SK-N-DZ (cell line): ENCODE measurements at regions not wholly inside any gene's neighbourhood (a gene's known extent, or its start where the extent isn't known, plus 50 kb on each side); places are given as distances from the start of the nearest gene placed in this dataset.

Experiments used
- DNase-seq: peaks from one replicate; pipeline ENCODE4 v3.0.0-alpha.2; 2015; ENCODE audit warnings: low spot score

DNA sequence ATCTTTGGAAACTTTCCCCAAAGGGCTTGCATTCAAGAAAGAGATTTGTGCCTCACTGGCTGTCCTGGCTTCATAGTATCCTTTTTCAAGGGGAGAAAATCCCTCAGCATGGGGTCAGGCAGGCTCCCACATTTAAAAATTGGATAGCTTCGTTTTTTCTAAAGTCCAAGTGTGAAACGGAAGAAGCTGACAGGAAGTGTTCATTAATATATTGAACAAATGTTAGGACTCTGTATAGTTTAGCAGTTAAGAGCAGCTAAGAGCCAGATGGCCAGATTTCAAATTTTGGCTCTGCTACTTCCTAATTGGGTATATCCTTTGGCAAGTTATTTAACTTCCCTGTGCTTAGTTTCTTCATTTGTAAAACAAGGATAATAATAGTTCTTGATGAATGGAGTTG lies 354.9 kb upstream of the FAT3 start:
- DNase-seq = no peak

DNA sequence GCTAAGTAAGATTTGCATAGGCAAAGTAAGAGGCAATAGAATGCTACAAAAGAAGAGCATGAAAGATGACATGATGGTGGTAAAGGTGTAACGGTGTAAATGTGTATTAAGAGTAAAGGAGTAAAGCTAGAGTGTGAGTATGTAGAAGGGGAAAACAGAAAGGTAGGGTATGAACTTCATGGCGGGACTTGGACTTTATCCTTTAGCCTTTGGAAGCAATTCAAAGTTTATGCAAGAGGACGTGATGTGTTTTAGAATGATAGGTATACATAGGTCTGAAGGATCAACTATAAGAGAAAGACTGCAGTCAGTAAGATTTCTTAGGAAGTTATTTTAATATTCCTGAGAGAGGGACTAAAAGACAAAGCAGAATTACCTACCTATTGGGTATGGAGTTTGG lies 358.0 kb upstream of the FAT3 start:
- DNase-seq = no peak

DNA sequence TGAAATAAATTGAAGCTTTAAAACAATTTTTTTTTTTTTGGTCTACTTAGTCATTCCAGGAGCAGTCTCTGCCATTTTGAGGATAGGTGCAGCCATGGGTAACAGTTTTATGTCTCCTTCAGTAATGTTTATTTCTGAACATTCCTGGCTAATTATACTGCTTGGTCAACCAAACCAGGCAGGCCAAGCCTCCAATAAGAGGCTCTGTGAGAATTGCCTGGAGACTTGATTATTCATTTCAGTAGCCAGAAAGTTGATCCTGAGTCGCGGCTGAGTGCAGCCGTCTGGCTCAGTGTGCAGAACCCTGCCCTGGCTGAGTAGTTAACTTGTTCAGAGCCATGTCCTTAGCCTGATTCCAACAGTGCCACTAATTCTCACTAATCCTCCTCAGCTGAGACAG lies 364.0 kb upstream of the FAT3 start:
- DNase-seq = no peak

DNA sequence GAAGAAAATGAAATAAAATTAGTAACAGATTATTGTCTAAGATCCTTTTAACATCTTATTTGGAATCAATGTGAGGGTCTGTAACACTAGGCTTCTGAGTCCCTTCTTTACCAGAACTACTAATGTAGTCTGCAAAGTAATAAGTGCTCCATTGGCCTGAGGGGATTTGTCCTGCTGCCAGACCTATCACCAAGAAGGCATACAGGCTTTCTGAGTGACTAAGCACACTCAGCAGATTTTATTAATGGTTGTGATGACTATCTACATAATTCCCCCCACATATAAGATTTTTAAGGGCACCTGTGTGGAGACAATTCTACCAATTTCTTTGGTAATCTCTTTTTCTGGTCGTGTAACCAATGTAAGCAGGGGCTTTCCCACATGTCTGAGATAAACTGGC lies 365.0 kb upstream of the FAT3 start:
- no peak for DNase-seq

DNA sequence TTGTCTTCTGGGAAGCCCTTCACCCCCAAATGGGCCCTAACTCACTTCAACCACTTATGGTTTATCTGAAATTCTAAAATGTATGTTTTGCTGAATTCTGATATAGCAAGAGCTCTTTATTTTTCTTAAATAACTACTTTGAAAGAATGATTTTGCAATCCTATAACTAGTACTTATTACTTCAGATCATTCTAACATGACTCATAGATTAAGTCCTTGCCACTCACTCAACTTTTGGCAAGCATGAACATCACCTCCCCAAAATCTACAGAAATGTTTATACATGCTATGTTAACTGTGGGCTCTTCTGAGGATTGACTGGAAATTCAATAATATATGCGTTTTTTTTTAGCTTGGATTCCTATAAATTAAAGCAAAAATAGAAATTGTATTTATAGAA lies 367.4 kb upstream of the FAT3 start:
- no peak for DNase-seq

DNA sequence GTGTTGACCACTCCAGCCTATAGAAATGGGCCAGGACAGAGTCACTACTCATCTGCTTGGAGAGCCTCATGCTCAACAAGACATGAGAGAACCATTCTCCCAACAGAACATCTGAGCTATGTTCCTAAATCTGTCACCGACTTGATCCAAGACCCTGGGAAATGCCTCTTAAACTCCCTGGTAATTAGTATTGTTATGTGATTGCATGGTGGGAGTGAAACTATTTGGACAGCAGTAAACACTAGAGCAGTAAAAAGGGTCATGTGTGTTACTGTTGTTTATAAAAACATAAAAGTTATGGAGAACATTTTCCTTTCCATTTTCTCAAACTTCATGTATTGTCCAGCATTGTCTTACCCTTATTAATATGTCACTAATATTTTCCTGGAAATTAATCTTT lies 369.8 kb upstream of the FAT3 start:
- no peak for DNase-seq

DNA sequence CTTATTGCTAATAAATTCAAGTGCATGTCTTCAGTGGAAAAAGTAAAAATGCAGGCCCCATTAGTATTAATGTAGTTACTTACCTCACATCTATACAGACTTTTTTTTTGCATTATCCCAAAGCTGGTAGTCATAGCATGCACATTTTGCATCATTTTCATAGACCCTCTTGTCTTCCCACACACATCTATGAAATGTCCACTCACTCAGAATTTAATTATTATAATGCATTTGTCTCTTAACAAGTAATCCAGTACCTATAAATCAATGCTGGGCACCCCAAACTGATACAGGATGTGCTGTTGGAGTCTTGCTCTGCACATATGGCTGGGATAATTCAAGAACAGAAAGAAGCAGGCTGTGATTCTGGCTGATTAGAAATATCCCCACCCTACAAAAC lies 370.4 kb upstream of the FAT3 start:
- no peak for DNase-seq

DNA sequence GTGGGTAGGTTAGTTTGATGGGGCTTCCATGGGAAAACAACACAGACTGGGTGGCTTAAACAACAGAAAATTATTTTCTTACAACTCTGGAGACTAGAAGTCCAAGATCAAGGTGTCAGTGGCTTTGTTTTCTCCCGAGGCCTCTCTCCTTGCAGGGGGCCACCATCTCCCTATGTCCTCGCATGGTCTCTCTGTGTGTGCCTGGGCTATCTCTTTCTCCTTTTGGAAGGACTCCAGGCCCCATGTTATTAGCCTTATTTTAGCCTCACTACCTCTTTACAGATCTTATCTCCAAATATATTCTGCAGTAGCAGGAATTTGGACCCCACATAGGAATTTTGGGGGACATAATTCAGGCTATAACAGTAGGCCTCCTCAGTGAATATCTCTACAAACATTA lies 372.7 kb upstream of the FAT3 start:
- no peak for DNase-seq

DNA sequence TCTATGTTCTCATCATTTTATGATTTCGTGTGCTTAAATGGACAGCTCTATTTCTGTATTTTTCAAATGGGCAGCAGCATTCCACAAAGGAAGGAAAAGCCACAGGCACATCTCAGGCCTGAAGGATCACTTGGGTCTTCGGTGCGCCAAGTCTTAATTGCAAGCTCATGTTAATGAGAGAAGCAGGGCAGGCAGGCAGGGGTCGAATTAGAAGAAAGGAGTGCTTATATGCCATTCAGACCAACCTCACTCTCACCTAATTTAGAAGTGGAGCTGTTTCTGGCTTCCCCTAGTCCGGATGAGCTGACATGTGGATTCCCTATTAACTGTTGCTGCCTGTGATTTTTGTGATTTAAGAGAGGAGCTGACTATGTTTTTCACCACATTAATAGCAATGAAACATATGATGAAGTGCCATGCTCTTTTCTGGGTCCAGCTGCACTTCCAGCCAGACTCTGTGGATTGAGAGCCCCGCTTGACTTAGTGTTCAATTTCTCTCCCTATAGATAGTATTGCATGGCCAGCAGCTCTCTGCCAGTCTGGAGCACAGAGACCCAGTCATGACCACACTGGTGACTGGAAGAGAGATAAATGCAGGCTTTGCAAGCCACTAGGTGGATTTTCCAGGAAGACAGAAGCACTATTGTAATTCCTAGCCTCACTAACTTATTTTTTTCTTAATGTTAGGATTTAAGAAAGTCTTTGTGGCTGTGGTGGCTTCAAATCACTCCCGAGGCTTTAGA lies 373.9 kb upstream of the FAT3 start:
- DNase-seq = no peak

DNA sequence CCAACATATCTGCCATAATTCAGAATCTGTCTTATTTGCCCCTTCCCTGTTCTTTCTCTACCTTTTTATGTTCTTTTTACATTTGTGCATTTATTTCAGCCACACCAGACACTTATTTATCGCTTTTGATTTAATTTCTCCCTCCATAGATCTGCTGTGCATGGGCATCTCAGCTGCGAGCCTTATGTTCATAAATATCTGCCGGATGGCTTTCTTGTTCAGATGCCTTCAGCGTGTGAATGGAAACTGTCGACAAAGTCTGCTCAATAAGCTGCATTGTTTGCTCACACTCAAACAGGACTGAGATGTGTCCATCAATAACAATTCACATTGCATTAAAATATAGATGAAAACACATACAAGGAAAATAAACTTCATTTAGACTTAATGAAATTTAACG lies 374.6 kb upstream of the FAT3 start:
- no peak for DNase-seq

DNA sequence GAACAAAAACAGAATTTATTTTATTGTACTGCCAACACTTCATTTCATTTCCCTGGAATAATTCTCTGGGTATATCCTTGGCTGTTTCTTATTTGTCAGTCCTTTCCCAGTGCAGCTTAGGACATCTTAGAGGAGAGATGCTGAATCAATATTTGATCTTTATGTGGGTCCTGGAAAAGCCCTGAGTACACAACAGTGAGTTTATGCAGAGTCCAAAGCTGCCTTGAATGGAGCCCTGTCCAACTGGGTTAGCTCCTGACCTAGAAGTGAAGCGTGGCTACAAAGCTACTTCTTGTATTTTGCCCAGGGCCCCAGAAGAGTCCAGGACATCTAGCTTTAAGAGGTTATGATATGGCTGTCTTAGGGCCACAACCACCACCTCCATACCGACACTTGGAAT lies 378.0 kb upstream of the FAT3 start:
- DNase-seq = no peak

DNA sequence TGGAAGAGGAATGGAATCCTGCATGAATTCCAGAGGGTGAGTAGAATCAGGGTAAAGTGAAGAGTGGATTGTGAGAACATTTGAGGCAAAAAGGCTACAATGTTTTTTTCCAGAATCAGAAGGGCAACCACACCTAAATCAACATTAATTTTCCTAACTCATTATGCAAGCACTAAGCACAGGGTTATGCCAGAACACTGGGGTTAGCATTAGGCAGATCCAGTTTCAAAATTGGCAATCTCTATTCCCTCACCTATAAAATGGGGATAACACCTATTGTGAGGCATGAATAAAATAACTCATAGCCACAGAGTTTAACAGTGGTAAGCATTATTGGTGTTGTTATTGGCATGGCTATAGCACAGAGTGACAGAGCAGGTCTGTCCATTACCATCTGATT lies 378.6 kb upstream of the FAT3 start:
- DNase-seq = no peak

DNA sequence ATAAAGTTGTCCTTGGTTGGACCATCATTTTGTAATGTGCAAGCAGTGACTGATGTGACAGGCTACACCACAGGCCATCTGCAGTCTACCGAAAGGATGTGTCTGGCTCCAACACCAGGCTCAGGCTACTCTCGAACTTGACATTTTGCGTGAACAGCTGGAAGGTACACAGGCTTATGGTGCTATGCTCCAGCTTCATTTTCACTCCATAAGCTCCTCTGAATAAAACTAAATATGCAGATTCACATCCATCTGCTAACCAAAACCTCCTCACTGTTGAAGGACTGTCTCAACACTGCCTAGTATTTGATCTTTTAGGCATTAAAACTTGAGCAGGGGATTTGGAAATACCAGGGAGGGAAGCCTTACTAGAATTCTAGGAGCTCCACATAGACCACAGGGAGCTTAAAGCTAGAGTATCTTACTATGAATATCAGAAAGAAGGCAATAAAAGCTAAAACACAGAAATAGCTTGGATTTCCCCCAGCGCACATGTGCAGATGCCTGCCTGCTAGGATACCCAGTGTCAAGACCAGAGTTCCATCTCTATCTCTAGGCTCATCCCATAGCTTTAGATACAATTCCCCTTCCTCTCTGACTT lies 383.9 kb upstream of the FAT3 start:
- no peak for DNase-seq

DNA sequence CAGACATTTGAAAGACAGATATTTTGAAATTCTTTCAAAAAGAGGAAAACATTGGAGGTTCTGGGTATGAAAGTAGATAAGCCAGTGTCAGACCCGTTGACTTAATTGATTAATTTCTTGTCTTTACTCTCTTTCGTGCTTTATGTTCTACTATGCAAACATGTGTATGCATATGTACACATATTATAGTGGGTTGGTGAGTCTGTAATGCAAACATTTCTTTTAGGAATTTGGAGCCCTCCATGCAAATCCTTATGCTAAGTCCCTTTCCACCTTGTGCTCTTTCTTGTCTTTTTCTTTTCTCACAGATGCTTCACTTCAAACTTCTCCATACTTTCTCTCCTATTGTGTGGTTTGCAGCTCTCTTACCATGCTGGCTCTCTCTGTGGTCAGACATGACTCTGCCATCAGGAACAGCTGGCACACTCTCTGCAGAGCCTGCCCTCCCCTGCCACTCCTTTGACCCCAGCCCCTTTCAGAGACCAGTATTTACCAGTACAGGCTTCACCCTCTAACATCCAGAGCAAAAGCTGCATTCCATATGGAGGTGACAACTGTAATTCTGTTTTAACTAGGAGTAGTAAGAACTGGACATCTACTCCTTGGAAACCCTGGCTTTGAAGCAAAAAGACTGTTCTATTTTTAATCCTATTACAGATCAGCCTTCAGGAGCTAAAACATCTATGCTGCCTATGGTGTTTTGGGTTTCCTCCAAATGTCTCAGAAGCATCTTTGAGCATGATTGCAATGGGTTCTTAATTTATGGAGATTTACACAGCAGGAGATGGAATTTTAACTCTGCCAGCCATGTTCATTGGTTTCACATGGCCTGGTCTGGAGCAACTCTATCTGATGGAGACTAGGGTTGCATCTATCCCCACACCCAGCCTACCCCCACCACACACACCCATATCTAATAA lies 386.9 kb upstream of the FAT3 start:
- DNase-seq = no peak

DNA sequence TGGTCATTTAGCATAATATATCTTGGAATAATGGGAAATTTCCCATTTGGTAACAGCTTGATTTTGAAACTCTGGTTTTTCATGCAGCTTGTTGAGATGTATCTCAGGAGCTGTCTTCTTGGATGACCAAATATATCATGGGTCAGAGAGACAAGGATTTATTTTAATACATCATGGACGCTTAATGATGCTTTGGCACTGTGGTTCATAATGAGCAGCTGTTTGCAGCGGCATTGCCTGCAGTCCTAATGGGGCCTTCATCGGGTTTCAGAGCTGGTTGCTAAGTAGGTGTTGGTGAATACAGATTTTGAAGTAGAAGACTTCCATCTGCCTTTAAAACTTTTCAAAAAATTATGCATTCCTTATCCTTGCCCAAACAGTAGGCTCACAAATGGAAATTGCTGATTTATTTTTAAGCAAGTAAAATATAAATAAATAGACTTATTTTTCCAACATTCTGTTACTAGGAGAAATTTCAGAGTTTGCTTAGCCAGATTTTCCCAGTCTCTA lies 389.5 kb upstream of the FAT3 start:
- no peak for DNase-seq

DNA sequence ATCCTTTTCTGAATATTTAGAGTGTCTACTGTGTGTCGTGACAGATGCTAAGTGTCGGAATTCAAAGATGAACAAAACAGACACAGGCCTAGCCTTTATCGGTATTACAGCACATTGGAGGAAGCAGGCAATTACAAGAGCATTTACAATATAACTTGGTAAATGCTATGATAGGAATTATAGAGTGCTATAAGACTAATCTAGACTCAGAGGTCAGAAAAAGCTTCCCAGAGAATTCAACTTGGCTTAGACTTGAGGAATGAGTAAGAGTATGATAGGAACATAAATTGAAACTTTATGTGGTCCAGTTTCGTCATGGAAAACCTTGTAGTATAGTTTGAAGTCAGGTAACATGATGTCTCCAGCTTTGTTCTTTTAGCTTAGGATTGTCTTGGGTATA lies 395.7 kb upstream of the FAT3 start:
- DNase-seq = no peak

DNA sequence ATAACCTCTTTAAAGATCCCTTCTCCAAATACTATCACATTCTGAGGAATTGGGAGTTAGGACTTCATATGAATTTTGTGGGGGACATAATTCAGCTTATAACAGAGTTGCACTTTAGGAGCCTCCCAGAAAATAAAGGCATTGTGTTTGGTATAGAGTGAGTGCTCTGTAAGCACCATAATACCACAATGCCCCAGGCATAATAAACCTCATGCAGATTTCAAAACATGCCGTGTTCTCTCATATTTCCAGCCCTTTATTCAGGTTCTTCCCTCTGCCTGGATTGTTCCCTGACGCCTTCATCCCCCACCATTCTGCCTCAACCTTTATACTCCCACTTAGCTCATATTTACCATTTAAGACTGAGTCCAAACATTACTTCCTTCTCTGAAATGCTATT lies 398.8 kb upstream of the FAT3 start:
- no peak for DNase-seq

DNA sequence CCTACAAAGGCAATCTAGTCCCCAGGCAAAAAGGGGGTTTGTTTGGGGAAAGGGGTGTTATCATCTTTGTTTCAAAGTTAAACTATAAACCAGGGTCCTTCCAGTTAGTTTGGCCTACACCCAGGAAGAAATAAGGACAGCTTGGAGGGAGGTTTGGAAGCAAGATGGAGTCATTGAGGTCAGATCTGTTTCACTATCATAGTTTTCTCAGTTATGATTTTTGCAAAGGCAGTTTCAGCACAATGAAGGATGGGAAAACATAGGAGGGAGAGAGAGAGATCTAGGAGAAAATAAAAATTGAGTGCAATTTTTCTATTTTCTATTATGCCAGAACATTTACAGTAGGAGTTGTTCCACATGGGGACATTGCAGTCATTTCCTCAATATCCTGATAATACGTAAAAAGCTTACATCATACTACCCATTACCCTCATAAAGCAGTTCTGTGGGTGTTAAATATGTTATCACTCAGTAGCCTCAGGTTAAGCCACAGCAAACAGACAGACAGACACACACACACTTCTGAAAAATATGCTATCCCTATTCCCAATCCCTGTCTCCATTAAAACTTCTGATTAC lies 401.3 kb upstream of the FAT3 start:
- DNase-seq = no peak

DNA sequence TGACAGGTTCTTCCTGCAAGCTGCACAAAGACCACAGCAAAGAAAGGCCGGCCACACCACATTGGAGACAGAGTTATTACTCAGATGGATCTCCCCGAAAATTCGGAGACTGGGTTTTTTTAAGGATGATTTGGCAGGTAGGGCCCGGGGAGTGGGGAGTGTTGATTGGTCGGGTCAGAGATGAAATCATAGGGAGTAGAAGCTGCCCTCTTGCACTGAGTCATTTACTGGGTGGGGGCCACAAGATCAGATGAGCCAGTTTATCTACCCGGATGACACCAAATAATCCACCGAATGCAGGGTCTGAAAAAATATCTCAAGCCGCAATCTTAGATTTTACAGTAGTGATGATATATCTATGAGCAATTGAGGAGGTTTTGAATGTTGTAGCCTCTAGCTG lies 401.8 kb upstream of the FAT3 start:
- DNase-seq = no peak

DNA sequence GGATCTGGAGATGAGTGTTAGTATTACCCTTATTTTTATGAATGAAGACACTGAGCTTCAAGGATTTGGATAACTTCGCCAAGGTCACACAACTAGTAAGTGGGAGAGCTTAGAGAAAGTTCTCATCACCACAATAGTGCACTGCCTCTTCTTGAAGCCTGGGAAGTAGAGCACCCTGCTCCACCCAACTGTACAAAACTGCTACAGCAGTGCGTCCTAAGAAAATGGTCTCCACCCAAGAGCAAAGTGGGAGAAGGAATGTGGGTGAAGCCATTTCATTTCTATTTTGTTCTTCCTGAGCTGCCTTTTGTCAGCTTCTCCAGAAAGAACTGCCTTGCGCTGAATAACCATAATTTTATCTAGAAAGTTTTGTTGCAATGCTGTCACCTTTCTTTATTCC lies 403.9 kb upstream of the FAT3 start:
- DNase-seq = no peak

DNA sequence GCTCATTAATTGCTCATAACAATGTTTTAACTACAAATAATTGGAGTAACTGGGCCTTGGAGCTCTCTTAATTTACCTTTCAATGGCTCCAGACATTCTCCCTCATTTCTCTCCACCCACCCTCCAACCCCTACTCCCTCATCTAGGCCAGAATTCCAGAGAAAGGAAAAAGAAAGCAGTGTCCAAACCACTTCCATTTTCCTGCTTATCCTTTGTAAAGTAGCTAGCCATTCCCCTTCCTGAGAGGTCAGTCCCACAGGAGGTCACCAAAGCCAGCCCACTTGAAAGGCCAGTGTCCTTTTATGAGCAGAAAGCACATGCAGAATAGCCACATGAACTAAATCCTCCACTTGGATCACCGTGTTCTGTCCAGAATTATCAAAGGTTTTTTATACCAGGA lies 404.8 kb upstream of the FAT3 start:
- no peak for DNase-seq

DNA sequence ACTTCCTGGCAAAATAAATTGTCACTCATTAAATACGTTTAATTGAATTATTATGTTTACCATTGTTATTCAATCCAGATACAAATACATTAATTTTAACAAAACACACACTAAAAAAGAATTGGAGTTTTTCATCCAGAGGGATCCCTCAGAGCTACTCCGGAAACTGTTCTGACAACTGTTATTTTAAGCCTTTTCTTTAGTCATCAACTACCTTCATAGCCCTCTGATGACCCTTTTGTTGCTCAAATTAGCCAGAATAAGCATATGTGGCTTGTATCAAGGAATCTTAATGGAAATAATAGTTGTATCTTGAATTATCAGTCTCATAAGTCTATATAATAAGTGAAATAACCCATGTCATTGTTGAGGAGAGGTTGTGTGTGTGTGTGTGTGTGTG lies 405.4 kb upstream of the FAT3 start:
- no peak for DNase-seq
